Liver (tissue), 8 donors: ENCODE measurements at regions not wholly inside any gene's neighbourhood (a gene's known extent, or its start where the extent isn't known, plus 50 kb on each side); places are given as distances from the start of the nearest gene placed in this dataset.

Source experiments
- DNase-seq: peaks from one replicate; pipeline ENCODE4 v3.0.0-alpha.2; 2017; ENCODE audit warnings: low spot score
- H3K27ac ChIP-seq, 2 donors: one replicate each; pipeline ENCODE4 v1.7.0; 2013; ENCODE audit warnings: inconsistent platforms in 2 of 2, low read length in 2 of 2, control low read depth in 1 of 2, low read depth in 1 of 2, mild to moderate bottlenecking in 1 of 2
- H3K27me3 ChIP-seq, 4 donors: one replicate each; pipeline versions ENCODE4 v1.6.1 to v1.7.0; 2013; ENCODE audit warnings: low read length in 3 of 4, inconsistent platforms in 1 of 4, mild to moderate bottlenecking in 1 of 4, moderate library complexity in 1 of 4; ENCODE audit not compliant: control insufficient read depth in 4 of 4, insufficient read depth in 4 of 4
- H3K36me3 ChIP-seq, 4 donors: one replicate each; pipeline versions ENCODE4 v1.6.1 to v1.7.0; 2013; ENCODE audit warnings: low read length in 3 of 4, mild to moderate bottlenecking in 3 of 4, low read depth in 1 of 4, moderate library complexity in 1 of 4; ENCODE audit not compliant: control insufficient read depth in 4 of 4, insufficient read depth in 3 of 4
- H3K4me1 ChIP-seq, 4 donors: one replicate each; pipeline versions ENCODE4 v1.6.1 to v1.7.0; 2013; ENCODE audit warnings: low read length in 3 of 4, mild to moderate bottlenecking in 3 of 4, moderate library complexity in 1 of 4; ENCODE audit not compliant: control insufficient read depth in 4 of 4, insufficient read depth in 4 of 4
- H3K4me3 ChIP-seq, 3 donors: one replicate each; pipeline versions ENCODE4 v1.6.1 to v1.7.0; 2013; ENCODE audit warnings: low read length in 3 of 3, control low read depth in 1 of 3, low read depth in 1 of 3, mild to moderate bottlenecking in 1 of 3
- H3K9ac ChIP-seq, 2 donors: one replicate each; pipeline ENCODE4 v1.7.0; 2013; ENCODE audit warnings: low read length in 2 of 2, mild to moderate bottlenecking in 2 of 2, moderate library complexity in 2 of 2, control low read depth in 1 of 2, low read depth in 1 of 2
- H3K9me3 ChIP-seq, 4 donors: one replicate each; pipeline versions ENCODE4 v1.6.1 to v1.7.0; 2013; ENCODE audit warnings: low read length in 3 of 4; ENCODE audit not compliant: control insufficient read depth in 4 of 4
- EGR1 ChIP-seq, 2 donors: IDR thresholded peaks; 2 replicates each; pipeline ENCODE4 v1.6.1; 2016 to 2018; ENCODE audit warnings: antibody characterized with exemption in 2 of 2, low read depth in 2 of 2
- FOXA1 ChIP-seq: IDR thresholded peaks from 2 replicates; pipeline ENCODE4 v1.6.1; 2016; ENCODE audit warnings: antibody characterized with exemption
- FOXA2 ChIP-seq: IDR thresholded peaks from 2 replicates; pipeline ENCODE4 v1.6.1; 2016; ENCODE audit warnings: antibody characterized with exemption
- GABPA ChIP-seq, 2 donors: IDR thresholded peaks in 1 of 2; conservative IDR thresholded peaks in 1 of 2; 2 replicates each; pipeline ENCODE4 v1.6.1; 2016; ENCODE audit warnings: antibody characterized with exemption in 2 of 2, mild to moderate bottlenecking in 1 of 2, moderate library complexity in 1 of 2
- HNF4A ChIP-seq, 2 donors: conservative IDR thresholded peaks; 2 replicates each; pipeline ENCODE4 v1.6.1; 2016; ENCODE audit warnings: antibody characterized with exemption in 2 of 2, mild to moderate bottlenecking in 2 of 2
- HNF4G ChIP-seq: IDR thresholded peaks from 2 replicates; pipeline ENCODE4 v1.6.1; 2016; ENCODE audit warnings: antibody characterized with exemption
- JUND ChIP-seq, 2 donors: IDR thresholded peaks; 2 replicates each; pipeline ENCODE4 v1.6.1; 2016; ENCODE audit warnings: antibody characterized with exemption in 2 of 2
- NR2F2 ChIP-seq: IDR thresholded peaks from 2 replicates; pipeline ENCODE4 v1.6.1; 2016; ENCODE audit warnings: antibody characterized with exemption
- RAD21 ChIP-seq, 2 donors: IDR thresholded peaks; 2 replicates each; pipeline ENCODE4 v1.6.1; 2016; ENCODE audit warnings: antibody characterized with exemption in 2 of 2, mild to moderate bottlenecking in 2 of 2
- RXRA ChIP-seq, 2 donors: IDR thresholded peaks; 2 replicates each; pipeline ENCODE4 v1.6.1; 2017 to 2018; ENCODE audit warnings: antibody characterized with exemption in 2 of 2, mild to moderate bottlenecking in 1 of 2
- SP1 ChIP-seq: IDR thresholded peaks from 2 replicates; pipeline ENCODE4 v1.6.1; 2018; ENCODE audit warnings: antibody characterized with exemption, mild to moderate bottlenecking
- TAF1 ChIP-seq: conservative IDR thresholded peaks from 2 replicates; pipeline ENCODE4 v1.6.1; 2016; ENCODE audit warnings: antibody characterized with exemption, mild to moderate bottlenecking
- YY1 ChIP-seq: IDR thresholded peaks from 2 replicates; pipeline ENCODE4 v1.6.1; 2016; ENCODE audit warnings: antibody characterized with exemption, mild to moderate bottlenecking
- WGBS: extraction: QIAGEN DNeasy Blood & Tissue Kit; methylation state at CpG from one replicate; pipeline ENCODE4 v1.1.7; 2013; 5-methylcytosine and 5-hydroxymethylcytosine counted together
- TF ChIP-seq, protein P1 (sequence below): IDR thresholded peaks from 2 replicates; pipeline ENCODE4 v1.6.1; 2016; ENCODE audit warnings: antibody characterized with exemption, mild to moderate bottlenecking
- TF ChIP-seq, protein P2 (sequence below): IDR thresholded peaks from 2 replicates; pipeline ENCODE4 v1.6.1; 2016; ENCODE audit warnings: antibody characterized with exemption
- TF ChIP-seq, protein P3 (sequence below): IDR thresholded peaks from 2 replicates; pipeline ENCODE4 v1.6.1; 2016; ENCODE audit warnings: antibody characterized with exemption
- TF ChIP-seq, protein P4 (sequence below): fragments of 150-350 bp; IDR thresholded peaks from 2 replicates; pipeline ENCODE4 v1.5.1; 2017; ENCODE audit warnings: improper control_type of control experiment, low read depth, low read length; ENCODE audit not compliant: missing input control
- TF ChIP-seq, protein P5 (sequence below): IDR thresholded peaks from 2 replicates; pipeline ENCODE4 v1.6.1; 2016; ENCODE audit warnings: antibody characterized with exemption
- donor health status: healthy.
- donor health status: healthy.
- donor health status: healthy.
- donor health status: healthy.
- donor health status: healthy.

DNA sequence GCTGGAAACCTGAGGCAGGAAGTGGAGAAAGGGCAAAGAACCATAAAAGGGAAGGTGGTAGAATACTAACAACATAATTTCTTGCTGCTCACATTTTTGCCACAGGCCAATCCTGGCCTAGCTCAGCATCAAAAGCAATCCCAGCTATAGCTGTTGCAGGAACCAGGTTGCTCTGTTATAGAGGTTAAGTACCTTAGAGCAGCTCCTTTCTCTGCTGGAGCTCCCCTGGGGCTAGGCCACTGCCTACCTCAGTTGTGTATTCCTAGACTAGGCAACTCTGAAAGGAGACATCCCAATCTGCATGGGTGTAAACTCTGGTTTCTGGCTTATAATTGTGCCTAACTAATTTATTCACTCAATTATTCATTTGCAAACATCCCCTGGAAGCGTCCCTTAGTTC lies 108.4 kb downstream of the ZNF365 start:
- Histone ChIP-seq H3K27ac (no peak overlapping the region), H3K9ac (no peak overlapping the region), H3K9me3 (peaks cover 0 to under 1% (median 0%) of the 10 kb centered on the region in 4 donors), H3K4me3 (no peak overlapping the region), H3K27me3 (no peaks in the 10 kb centered on the region), H3K36me3 (no peaks in the 10 kb centered on the region), H3K4me1 (no peaks in the 10 kb centered on the region)
- TF ChIP-seq EGR1 (IDR thresholded peaks at IDR 0.05; ENCODE audit: low read depth in 2 of 2), result no peak
- TF ChIP-seq GABPA (IDR thresholded peaks at IDR 0.05 in 1 of 2, conservative IDR thresholded peaks at IDR 0.05 in 1 of 2), result no peak
- TF ChIP-seq, protein P1, sequence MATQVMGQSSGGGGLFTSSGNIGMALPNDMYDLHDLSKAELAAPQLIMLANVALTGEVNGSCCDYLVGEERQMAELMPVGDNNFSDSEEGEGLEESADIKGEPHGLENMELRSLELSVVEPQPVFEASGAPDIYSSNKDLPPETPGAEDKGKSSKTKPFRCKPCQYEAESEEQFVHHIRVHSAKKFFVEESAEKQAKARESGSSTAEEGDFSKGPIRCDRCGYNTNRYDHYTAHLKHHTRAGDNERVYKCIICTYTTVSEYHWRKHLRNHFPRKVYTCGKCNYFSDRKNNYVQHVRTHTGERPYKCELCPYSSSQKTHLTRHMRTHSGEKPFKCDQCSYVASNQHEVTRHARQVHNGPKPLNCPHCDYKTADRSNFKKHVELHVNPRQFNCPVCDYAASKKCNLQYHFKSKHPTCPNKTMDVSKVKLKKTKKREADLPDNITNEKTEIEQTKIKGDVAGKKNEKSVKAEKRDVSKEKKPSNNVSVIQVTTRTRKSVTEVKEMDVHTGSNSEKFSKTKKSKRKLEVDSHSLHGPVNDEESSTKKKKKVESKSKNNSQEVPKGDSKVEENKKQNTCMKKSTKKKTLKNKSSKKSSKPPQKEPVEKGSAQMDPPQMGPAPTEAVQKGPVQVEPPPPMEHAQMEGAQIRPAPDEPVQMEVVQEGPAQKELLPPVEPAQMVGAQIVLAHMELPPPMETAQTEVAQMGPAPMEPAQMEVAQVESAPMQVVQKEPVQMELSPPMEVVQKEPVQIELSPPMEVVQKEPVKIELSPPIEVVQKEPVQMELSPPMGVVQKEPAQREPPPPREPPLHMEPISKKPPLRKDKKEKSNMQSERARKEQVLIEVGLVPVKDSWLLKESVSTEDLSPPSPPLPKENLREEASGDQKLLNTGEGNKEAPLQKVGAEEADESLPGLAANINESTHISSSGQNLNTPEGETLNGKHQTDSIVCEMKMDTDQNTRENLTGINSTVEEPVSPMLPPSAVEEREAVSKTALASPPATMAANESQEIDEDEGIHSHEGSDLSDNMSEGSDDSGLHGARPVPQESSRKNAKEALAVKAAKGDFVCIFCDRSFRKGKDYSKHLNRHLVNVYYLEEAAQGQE, result no peak
- no peak for TF ChIP-seq HNF4A (conservative IDR thresholded peaks at IDR 0.05)
- no peak for TF ChIP-seq JUND (IDR thresholded peaks at IDR 0.05)
- no peak for TF ChIP-seq RAD21 (IDR thresholded peaks at IDR 0.05)
- TF ChIP-seq, protein P2, sequence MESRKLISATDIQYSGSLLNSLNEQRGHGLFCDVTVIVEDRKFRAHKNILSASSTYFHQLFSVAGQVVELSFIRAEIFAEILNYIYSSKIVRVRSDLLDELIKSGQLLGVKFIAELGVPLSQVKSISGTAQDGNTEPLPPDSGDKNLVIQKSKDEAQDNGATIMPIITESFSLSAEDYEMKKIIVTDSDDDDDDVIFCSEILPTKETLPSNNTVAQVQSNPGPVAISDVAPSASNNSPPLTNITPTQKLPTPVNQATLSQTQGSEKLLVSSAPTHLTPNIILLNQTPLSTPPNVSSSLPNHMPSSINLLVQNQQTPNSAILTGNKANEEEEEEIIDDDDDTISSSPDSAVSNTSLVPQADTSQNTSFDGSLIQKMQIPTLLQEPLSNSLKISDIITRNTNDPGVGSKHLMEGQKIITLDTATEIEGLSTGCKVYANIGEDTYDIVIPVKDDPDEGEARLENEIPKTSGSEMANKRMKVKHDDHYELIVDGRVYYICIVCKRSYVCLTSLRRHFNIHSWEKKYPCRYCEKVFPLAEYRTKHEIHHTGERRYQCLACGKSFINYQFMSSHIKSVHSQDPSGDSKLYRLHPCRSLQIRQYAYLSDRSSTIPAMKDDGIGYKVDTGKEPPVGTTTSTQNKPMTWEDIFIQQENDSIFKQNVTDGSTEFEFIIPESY, result no peak
- TF ChIP-seq TAF1, result no peak
- no peak for TF ChIP-seq SP1
- TF ChIP-seq YY1, result no peak
- TF ChIP-seq RXRA (IDR thresholded peaks at IDR 0.05), result no peak
- TF ChIP-seq, protein P3, sequence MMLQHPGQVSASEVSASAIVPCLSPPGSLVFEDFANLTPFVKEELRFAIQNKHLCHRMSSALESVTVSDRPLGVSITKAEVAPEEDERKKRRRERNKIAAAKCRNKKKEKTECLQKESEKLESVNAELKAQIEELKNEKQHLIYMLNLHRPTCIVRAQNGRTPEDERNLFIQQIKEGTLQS, result no peak
- TF ChIP-seq HNF4G, result no peak
- TF ChIP-seq, protein P4, sequence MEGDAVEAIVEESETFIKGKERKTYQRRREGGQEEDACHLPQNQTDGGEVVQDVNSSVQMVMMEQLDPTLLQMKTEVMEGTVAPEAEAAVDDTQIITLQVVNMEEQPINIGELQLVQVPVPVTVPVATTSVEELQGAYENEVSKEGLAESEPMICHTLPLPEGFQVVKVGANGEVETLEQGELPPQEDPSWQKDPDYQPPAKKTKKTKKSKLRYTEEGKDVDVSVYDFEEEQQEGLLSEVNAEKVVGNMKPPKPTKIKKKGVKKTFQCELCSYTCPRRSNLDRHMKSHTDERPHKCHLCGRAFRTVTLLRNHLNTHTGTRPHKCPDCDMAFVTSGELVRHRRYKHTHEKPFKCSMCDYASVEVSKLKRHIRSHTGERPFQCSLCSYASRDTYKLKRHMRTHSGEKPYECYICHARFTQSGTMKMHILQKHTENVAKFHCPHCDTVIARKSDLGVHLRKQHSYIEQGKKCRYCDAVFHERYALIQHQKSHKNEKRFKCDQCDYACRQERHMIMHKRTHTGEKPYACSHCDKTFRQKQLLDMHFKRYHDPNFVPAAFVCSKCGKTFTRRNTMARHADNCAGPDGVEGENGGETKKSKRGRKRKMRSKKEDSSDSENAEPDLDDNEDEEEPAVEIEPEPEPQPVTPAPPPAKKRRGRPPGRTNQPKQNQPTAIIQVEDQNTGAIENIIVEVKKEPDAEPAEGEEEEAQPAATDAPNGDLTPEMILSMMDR, result no peak
- no peak for TF ChIP-seq FOXA2
- TF ChIP-seq, protein P5, sequence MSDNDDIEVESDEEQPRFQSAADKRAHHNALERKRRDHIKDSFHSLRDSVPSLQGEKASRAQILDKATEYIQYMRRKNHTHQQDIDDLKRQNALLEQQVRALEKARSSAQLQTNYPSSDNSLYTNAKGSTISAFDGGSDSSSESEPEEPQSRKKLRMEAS, result no peak
- TF ChIP-seq NR2F2, result no peak
- TF ChIP-seq FOXA1, result no peak
- DNase-seq, result no peak
- 60% methylated on average over 1 of the region's 1 CpG for WGBS
